Upper lobe of left lung (tissue), 6 donors: ENCODE measurements at regions not wholly inside any gene's neighbourhood (a gene's known extent, or its start where the extent isn't known, plus 50 kb on each side); places are given as distances from the start of the nearest gene placed in this dataset.

Experiments
- ATAC-seq, 2 donors: fragments of 200-7000 bp; cut with Tn5 transposase; one replicate each; pipeline ENCODE4 v1.9.1; 2022; ENCODE audit warnings: mild to moderate bottlenecking in 2 of 2, moderate library complexity in 2 of 2; ENCODE audit not compliant: low FRiP score in 2 of 2
- DNase-seq, 2 donors: peaks; one replicate each; pipeline ENCODE4 v3.0.0-alpha.2; 2019 to 2020
- H3K27ac ChIP-seq, 4 donors: fragments of 200-600 bp; sonication (generic); one replicate each; pipeline ENCODE4 v1.5.1; 2016 to 2019
- H3K27me3 ChIP-seq, 4 donors: fragments of 200-600 bp; sonication (generic); one replicate each; pipeline ENCODE4 v1.5.1; 2017 to 2019
- H3K36me3 ChIP-seq, 4 donors: fragments of 200-600 bp; sonication (generic); one replicate each; pipeline ENCODE4 v1.5.1; 2016 to 2019
- H3K4me1 ChIP-seq, 4 donors: fragments of 200-600 bp; sonication (generic); one replicate each; pipeline ENCODE4 v1.5.1; 2018 to 2019
- H3K4me3 ChIP-seq, 4 donors: fragments of 200-600 bp; sonication (generic); one replicate each; pipeline ENCODE4 v1.5.1; 2017 to 2019; ENCODE audit warnings: mild to moderate bottlenecking in 2 of 4, moderate library complexity in 1 of 4
- H3K9me3 ChIP-seq, 4 donors: fragments of 200-600 bp; sonication (generic); one replicate each; pipeline ENCODE4 v1.5.1; 2018 to 2019
- EP300 ChIP-seq, 4 donors: sonication (generic); formaldehyde crosslinking; IDR thresholded peaks; one replicate each; pipeline ENCODE4 v1.5.1; 2017; ENCODE audit warnings: antibody characterized with exemption in 4 of 4, control low read depth in 2 of 4
- POLR2A ChIP-seq, 4 donors: fragments of 450-650 bp; IDR thresholded peaks; one replicate each; pipeline ENCODE4 v1.5.1; 2016 to 2017; ENCODE audit warnings: antibody characterized with exemption in 4 of 4, mild to moderate bottlenecking in 2 of 4
- POLR2AphosphoS5 ChIP-seq, 2 donors: sonication (generic); formaldehyde crosslinking; IDR thresholded peaks; one replicate each; pipeline ENCODE4 v1.5.1; 2017; ENCODE audit warnings: antibody characterized with exemption in 2 of 2
- WGBS, 2 donors: methylation state at CpG; one replicate each; pipeline ENCODE4 v1.1.5; 2017 to 2018; 5-methylcytosine and 5-hydroxymethylcytosine counted together
- TF ChIP-seq, protein P1 (sequence below), 6 experiments: fragments of 450-650 bp in 4 of 6; fragments of 200-600 bp in 2 of 6; sonication (generic) in 2 of 6; IDR thresholded peaks; one replicate each; pipeline ENCODE4 v1.5.1; 2016 to 2019; ENCODE audit warnings: antibody characterized with exemption in 6 of 6
- donor health status: DM: no; HTN: no; CAD: no; lungs with moderate emphysema.
- donor health status: DM: no; HTN: yes; CAD: no; lungs with severe emphysema.

- H3K27me3 ChIP-seq = no peaks in the 10 kb centered on the region
- DNase-seq = no peak
- H3K4me3 ChIP-seq = no peak overlapping the region
- H3K36me3 ChIP-seq = no peaks in the 10 kb centered on the region
- TF ChIP-seq EP300 (IDR thresholded peaks at IDR 0.05) (no peak), POLR2A (IDR thresholded peaks at IDR 0.05) (no peak)
- TF ChIP-seq, protein P1, sequence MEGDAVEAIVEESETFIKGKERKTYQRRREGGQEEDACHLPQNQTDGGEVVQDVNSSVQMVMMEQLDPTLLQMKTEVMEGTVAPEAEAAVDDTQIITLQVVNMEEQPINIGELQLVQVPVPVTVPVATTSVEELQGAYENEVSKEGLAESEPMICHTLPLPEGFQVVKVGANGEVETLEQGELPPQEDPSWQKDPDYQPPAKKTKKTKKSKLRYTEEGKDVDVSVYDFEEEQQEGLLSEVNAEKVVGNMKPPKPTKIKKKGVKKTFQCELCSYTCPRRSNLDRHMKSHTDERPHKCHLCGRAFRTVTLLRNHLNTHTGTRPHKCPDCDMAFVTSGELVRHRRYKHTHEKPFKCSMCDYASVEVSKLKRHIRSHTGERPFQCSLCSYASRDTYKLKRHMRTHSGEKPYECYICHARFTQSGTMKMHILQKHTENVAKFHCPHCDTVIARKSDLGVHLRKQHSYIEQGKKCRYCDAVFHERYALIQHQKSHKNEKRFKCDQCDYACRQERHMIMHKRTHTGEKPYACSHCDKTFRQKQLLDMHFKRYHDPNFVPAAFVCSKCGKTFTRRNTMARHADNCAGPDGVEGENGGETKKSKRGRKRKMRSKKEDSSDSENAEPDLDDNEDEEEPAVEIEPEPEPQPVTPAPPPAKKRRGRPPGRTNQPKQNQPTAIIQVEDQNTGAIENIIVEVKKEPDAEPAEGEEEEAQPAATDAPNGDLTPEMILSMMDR (IDR thresholded peaks at IDR 0.05) = no peak
- WGBS, 2 donors = 78 to 85% methylated on average over 5 of the region's 5 CpGs
- no peaks in the 10 kb centered on the region for H3K4me1 ChIP-seq
- H3K9me3 ChIP-seq = no peaks in the 10 kb centered on the region
- no peak for ATAC-seq
- H3K27ac ChIP-seq = no peak overlapping the region
Measured at GRCh38 chr13:93001866-93002461, 224.6 kb upstream of the GPC6 start.

DNA sequence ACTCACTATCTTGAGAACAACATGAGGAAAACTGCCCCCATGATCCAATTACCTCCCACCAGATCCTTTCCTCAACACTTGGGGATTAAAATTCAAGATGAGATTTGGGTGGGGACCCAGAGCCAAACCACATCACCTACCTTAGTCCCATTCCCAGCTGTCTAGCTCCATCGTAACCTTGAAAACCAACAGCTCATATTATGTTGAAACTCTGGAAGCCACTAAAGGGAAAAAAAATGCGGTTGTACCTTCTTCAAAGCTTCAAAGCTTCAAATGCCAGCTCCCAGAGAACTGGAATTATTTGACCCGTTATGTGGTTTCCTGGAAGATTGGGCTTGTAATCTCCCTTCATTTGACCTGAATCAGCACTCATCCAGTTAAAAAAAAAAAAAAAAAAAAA lies 223.1 kb upstream of the GPC6 start:
- H3K4me1 ChIP-seq = no peaks in the 10 kb centered on the region
- ATAC-seq (no peak), DNase-seq (no peak)
- no peaks in the 10 kb centered on the region for H3K27me3 ChIP-seq
- H3K36me3 ChIP-seq = no peaks in the 10 kb centered on the region
- TF ChIP-seq POLR2A (IDR thresholded peaks at IDR 0.05) (no peak), POLR2AphosphoS5 (IDR thresholded peaks at IDR 0.05) (no peak), EP300 (IDR thresholded peaks at IDR 0.05) (no peak)
- TF ChIP-seq, protein P1 (IDR thresholded peaks at IDR 0.05) = no peak
- H3K4me3 ChIP-seq = no peak overlapping the region
- H3K27ac ChIP-seq = no peak overlapping the region
- no peaks in the 10 kb centered on the region for H3K9me3 ChIP-seq
- WGBS, 2 donors = 81 to 92% methylated on average over 3 of the region's 3 CpGs

GRCh38 chr13:93004919-93005318 lies 221.7 kb upstream of the GPC6 start:
- no peak for DNase-seq
- Histone ChIP-seq H3K9me3 (no peaks in the 10 kb centered on the region), H3K4me1 (no peaks in the 10 kb centered on the region), H3K4me3 (no peak overlapping the region), H3K36me3 (no peaks in the 10 kb centered on the region), H3K27ac (no peak overlapping the region), H3K27me3 (no peaks in the 10 kb centered on the region)
- TF ChIP-seq, protein P1 (IDR thresholded peaks at IDR 0.05) = no peak
- no peak for TF ChIP-seq POLR2AphosphoS5 (IDR thresholded peaks at IDR 0.05)
- no peak for TF ChIP-seq EP300 (IDR thresholded peaks at IDR 0.05)
- no peak for TF ChIP-seq POLR2A (IDR thresholded peaks at IDR 0.05)
- ATAC-seq = no peak

GRCh38 chr13:93007928-93008327 lies 218.7 kb upstream of the GPC6 start:
- DNase-seq = no peak
- Histone ChIP-seq H3K4me1 (no peaks in the 10 kb centered on the region), H3K27me3 (no peaks in the 10 kb centered on the region), H3K27ac (no peak overlapping the region), H3K9me3 (no peaks in the 10 kb centered on the region), H3K36me3 (no peaks in the 10 kb centered on the region), H3K4me3 (no peak overlapping the region)
- no peak for ATAC-seq
- TF ChIP-seq EP300 (IDR thresholded peaks at IDR 0.05) = no peak
- TF ChIP-seq POLR2AphosphoS5 (IDR thresholded peaks at IDR 0.05) = no peak
- TF ChIP-seq, protein P1 (IDR thresholded peaks at IDR 0.05) = no peak
- TF ChIP-seq POLR2A (IDR thresholded peaks at IDR 0.05) = no peak

GRCh38 chr13:93017493-93018112 lies 209.0 kb upstream of the GPC6 start:
- H3K36me3 ChIP-seq = no peaks in the 10 kb centered on the region
- no peak overlapping the region for H3K27ac ChIP-seq
- no peaks in the 10 kb centered on the region for H3K4me1 ChIP-seq
- no peak for TF ChIP-seq POLR2AphosphoS5 (IDR thresholded peaks at IDR 0.05)
- no peak for TF ChIP-seq POLR2A (IDR thresholded peaks at IDR 0.05)
- no peak for TF ChIP-seq EP300 (IDR thresholded peaks at IDR 0.05)
- TF ChIP-seq, protein P1 (IDR thresholded peaks at IDR 0.05) = no peak
- H3K9me3 ChIP-seq = peaks cover 0 to 16% (median 6%) of the 10 kb centered on the region in 4 donors
- ATAC-seq = no peak
- WGBS, 2 donors = 68 to 77% methylated on average over 1 of the region's 1 CpG
- H3K27me3 ChIP-seq = no peaks in the 10 kb centered on the region
- DNase-seq = no peak
- H3K4me3 ChIP-seq = no peak overlapping the region
